ENCODE measurements at regions not wholly inside any gene's neighbourhood (a gene's known extent, or its start where the extent isn't known, plus 50 kb on each side); places are given as distances from the start of the nearest gene placed in this dataset.

- TF ChIP-seq, protein P1, sequence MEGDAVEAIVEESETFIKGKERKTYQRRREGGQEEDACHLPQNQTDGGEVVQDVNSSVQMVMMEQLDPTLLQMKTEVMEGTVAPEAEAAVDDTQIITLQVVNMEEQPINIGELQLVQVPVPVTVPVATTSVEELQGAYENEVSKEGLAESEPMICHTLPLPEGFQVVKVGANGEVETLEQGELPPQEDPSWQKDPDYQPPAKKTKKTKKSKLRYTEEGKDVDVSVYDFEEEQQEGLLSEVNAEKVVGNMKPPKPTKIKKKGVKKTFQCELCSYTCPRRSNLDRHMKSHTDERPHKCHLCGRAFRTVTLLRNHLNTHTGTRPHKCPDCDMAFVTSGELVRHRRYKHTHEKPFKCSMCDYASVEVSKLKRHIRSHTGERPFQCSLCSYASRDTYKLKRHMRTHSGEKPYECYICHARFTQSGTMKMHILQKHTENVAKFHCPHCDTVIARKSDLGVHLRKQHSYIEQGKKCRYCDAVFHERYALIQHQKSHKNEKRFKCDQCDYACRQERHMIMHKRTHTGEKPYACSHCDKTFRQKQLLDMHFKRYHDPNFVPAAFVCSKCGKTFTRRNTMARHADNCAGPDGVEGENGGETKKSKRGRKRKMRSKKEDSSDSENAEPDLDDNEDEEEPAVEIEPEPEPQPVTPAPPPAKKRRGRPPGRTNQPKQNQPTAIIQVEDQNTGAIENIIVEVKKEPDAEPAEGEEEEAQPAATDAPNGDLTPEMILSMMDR (conservative IDR thresholded peaks at IDR 0.05 in 1 of 2, IDR thresholded peaks at IDR 0.05 in 1 of 2; ENCODE audit: low read depth in 1 of 2, low read length in 2 of 2), result no peak
- no peak for TF ChIP-seq EZH2 (IDR thresholded peaks at IDR 0.05; ENCODE audit: low read length, missing control alignments)
These were observed 71.0 kb downstream of the COQ2 start for GRCh38 chr4:83213640-83214039.

Measured in fibroblast of lung (primary cell).